Astrocyte (in vitro differentiated cells and primary cell): ENCODE measurements at regions not wholly inside any gene's neighbourhood (a gene's known extent, or its start where the extent isn't known, plus 50 kb on each side); places are given as distances from the start of the nearest gene placed in this dataset.

Source experiments
- DNase-seq: peaks from one replicate; pipeline ENCODE4 v3.0.0-alpha.2; 2010; ENCODE audit warnings: low read depth
- FAIRE-seq: peaks from 2 replicates; lab custom pipeline; 2011; peaks lifted over from hg19 to GRCh38; lab: Jason Lieb, UNC
- H2AFZ ChIP-seq: 2 replicates; pipeline ENCODE4 v1.6.0; 2012; ENCODE audit warnings: low read depth, low read length, inconsistent platforms
- H3K27ac ChIP-seq: 2 replicates; pipeline ENCODE4 v1.5.1; 2011; ENCODE audit warnings: low read depth, low read length, inconsistent platforms
- H3K27me3 ChIP-seq: 2 replicates; pipeline ENCODE4 v1.6.0; 2011; ENCODE audit warnings: low read length, inconsistent platforms; ENCODE audit not compliant: insufficient read depth
- H3K36me3 ChIP-seq: 2 replicates; pipeline ENCODE4 v1.5.1; 2011; ENCODE audit warnings: low read length, inconsistent platforms; ENCODE audit not compliant: insufficient read depth
- H3K4me1 ChIP-seq: 2 replicates; pipeline ENCODE4 v1.5.1; 2011; ENCODE audit warnings: low read length, inconsistent platforms; ENCODE audit not compliant: insufficient read depth
- H3K4me2 ChIP-seq: 2 replicates; pipeline ENCODE4 v1.6.0; 2012; ENCODE audit warnings: low read length, inconsistent platforms
- H3K4me3 ChIP-seq: 2 replicates; pipeline ENCODE4 v1.5.1; 2011; ENCODE audit warnings: low read depth, mild to moderate bottlenecking, low read length, inconsistent platforms; ENCODE audit not compliant: insufficient read depth
- H3K79me2 ChIP-seq: 2 replicates; pipeline ENCODE4 v1.6.0; 2012; ENCODE audit warnings: mild to moderate bottlenecking, low read length, inconsistent platforms; ENCODE audit not compliant: insufficient read depth
- H3K9ac ChIP-seq: 2 replicates; pipeline ENCODE4 v1.6.0; 2012; ENCODE audit warnings: mild to moderate bottlenecking, low read length, inconsistent platforms
- H3K9me3 ChIP-seq: 2 replicates; pipeline ENCODE4 v1.5.1; 2012; ENCODE audit warnings: low read depth, mild to moderate bottlenecking, low read length, inconsistent platforms; ENCODE audit not compliant: insufficient read depth
- H4K20me1 ChIP-seq: 2 replicates; pipeline ENCODE4 v1.6.0; 2012; ENCODE audit warnings: low read length, inconsistent platforms; ENCODE audit not compliant: insufficient read depth
- H3K27ac Mint-ChIP-seq: one replicate; pipeline ENCODE4 v1.8.0; 2021; ENCODE audit warnings: mild to moderate bottlenecking, mixed read lengths; ENCODE audit not compliant: unreplicated experiment
- H3K27me3 Mint-ChIP-seq: one replicate; pipeline ENCODE4 v1.8.0; 2021; ENCODE audit warnings: low read depth, mixed read lengths; ENCODE audit not compliant: unreplicated experiment
- H3K36me3 Mint-ChIP-seq: one replicate; pipeline ENCODE4 v1.8.0; 2021; ENCODE audit warnings: low read depth, mixed read lengths; ENCODE audit not compliant: unreplicated experiment
- H3K4me1 Mint-ChIP-seq: one replicate; pipeline ENCODE4 v1.8.0; 2021; ENCODE audit warnings: low read depth, mixed read lengths; ENCODE audit not compliant: unreplicated experiment
- H3K4me3 Mint-ChIP-seq: one replicate; pipeline ENCODE4 v1.8.0; 2021; ENCODE audit warnings: mild to moderate bottlenecking, moderate library complexity, mixed read lengths; ENCODE audit not compliant: unreplicated experiment
- H3K9me3 Mint-ChIP-seq: one replicate; pipeline ENCODE4 v1.8.0; 2021; ENCODE audit warnings: mild to moderate bottlenecking, mixed read lengths; ENCODE audit not compliant: unreplicated experiment
- EZH2 ChIP-seq: IDR thresholded peaks from 2 replicates; pipeline ENCODE4 v1.6.1; 2012; ENCODE audit warnings: mild to moderate bottlenecking, low read length, inconsistent platforms; ENCODE audit not compliant: insufficient read depth
- TF ChIP-seq, protein P1 (sequence below): IDR thresholded peaks from 2 replicates; pipeline ENCODE4 v1.5.1; 2011; ENCODE audit warnings: low read depth, mild to moderate bottlenecking, inconsistent platforms, low read length, moderate library complexity; ENCODE audit not compliant: insufficient read depth

GRCh38 chr10:33807531-33808359 lies 473.3 kb upstream of the NRP1 start:
- H3K36me3 ChIP-seq, result no peaks in the 10 kb centered on the region
- no peak for TF ChIP-seq EZH2
- TF ChIP-seq, protein P1, sequence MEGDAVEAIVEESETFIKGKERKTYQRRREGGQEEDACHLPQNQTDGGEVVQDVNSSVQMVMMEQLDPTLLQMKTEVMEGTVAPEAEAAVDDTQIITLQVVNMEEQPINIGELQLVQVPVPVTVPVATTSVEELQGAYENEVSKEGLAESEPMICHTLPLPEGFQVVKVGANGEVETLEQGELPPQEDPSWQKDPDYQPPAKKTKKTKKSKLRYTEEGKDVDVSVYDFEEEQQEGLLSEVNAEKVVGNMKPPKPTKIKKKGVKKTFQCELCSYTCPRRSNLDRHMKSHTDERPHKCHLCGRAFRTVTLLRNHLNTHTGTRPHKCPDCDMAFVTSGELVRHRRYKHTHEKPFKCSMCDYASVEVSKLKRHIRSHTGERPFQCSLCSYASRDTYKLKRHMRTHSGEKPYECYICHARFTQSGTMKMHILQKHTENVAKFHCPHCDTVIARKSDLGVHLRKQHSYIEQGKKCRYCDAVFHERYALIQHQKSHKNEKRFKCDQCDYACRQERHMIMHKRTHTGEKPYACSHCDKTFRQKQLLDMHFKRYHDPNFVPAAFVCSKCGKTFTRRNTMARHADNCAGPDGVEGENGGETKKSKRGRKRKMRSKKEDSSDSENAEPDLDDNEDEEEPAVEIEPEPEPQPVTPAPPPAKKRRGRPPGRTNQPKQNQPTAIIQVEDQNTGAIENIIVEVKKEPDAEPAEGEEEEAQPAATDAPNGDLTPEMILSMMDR, result no peak
- Mint-ChIP-seq H3K27ac (no peak overlapping the region), H3K4me1 (peaks cover 10% of the 10 kb centered on the region), H3K9me3 (no peaks in the 10 kb centered on the region), H3K4me3 (no peak overlapping the region), H3K36me3 (no peaks in the 10 kb centered on the region), H3K27me3 (no peaks in the 10 kb centered on the region)
- no peaks in the 10 kb centered on the region for H3K79me2 ChIP-seq
- no peak overlapping the region for H3K4me3 ChIP-seq
- FAIRE-seq, result no peak
- DNase-seq, result no peak
- H3K27ac ChIP-seq, result no peak overlapping the region
- H2AFZ ChIP-seq, result no peak overlapping the region
- no peaks in the 10 kb centered on the region for H3K27me3 ChIP-seq
- H3K4me1 ChIP-seq, result peaks cover 15% of the 10 kb centered on the region
- no peak overlapping the region for H3K9ac ChIP-seq
- H3K9me3 ChIP-seq, result no peaks in the 10 kb centered on the region
- no peaks in the 10 kb centered on the region for H4K20me1 ChIP-seq
- H3K4me2 ChIP-seq, result peak overlapping the region; percentile 43

DNA sequence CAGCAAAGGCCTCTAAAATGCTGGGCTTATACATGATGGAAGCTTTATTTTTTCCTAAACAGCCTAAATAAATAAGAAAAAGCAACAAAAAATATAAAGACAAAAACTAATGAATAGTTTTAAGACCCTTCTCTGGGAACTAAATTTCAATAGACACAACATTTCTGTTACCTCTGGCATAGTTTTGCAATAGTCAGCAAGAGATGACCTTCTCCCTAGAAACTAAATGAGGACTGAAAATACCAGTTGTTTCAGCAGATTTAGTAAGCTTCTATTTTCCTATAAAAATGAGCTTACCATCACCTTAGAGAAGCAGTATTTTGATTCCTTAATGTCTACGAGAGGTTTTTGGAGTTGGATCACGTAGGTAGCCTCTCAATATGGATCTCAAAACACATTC lies 471.4 kb upstream of the NRP1 start:
- Histone ChIP-seq H3K9me3 (no peaks in the 10 kb centered on the region), H3K4me2 (no peak overlapping the region), H3K27ac (no peak overlapping the region), H2AFZ (no peak overlapping the region), H3K4me1 (peaks cover 18% of the 10 kb centered on the region), H4K20me1 (no peaks in the 10 kb centered on the region), H3K36me3 (no peaks in the 10 kb centered on the region), H3K79me2 (no peaks in the 10 kb centered on the region), H3K9ac (no peak overlapping the region), H3K27me3 (no peaks in the 10 kb centered on the region), H3K4me3 (no peak overlapping the region)
- H3K4me3 Mint-ChIP-seq, result no peak overlapping the region
- no peaks in the 10 kb centered on the region for H3K27me3 Mint-ChIP-seq
- H3K27ac Mint-ChIP-seq, result no peak overlapping the region
- peaks cover 17% of the 10 kb centered on the region for H3K4me1 Mint-ChIP-seq
- H3K36me3 Mint-ChIP-seq, result no peaks in the 10 kb centered on the region
- FAIRE-seq (no peak), DNase-seq (no peak)
- no peaks in the 10 kb centered on the region for H3K9me3 Mint-ChIP-seq
- no peak for TF ChIP-seq EZH2
- TF ChIP-seq, protein P1, result no peak

DNA sequence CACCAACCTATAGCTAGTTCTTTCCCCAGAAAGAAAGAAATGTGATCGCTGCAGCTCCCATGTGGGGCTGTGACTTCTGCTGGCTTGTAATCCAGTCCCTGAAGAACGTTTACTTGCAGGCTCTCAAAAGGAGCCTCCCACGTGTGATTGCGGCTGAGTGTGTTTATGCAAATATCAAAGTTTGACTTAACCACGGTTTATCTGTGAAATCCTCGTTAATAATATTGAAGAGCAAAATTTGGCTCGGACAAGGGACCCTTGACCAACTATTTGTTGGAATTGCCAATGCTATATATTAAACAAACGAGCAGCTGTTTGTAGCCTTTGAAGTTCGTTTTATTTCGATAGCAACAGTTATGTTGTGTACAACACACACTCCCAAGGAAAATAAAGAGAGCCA lies 470.1 kb upstream of the NRP1 start:
- Mint-ChIP-seq H3K4me3 (no peak overlapping the region), H3K4me1 (peaks cover 19% of the 10 kb centered on the region), H3K27me3 (no peaks in the 10 kb centered on the region), H3K27ac (no peak overlapping the region), H3K9me3 (no peaks in the 10 kb centered on the region), H3K36me3 (no peaks in the 10 kb centered on the region)
- Histone ChIP-seq H3K36me3 (no peaks in the 10 kb centered on the region), H3K9ac (no peak overlapping the region), H3K4me1 (peaks cover 18% of the 10 kb centered on the region), H3K9me3 (no peaks in the 10 kb centered on the region), H4K20me1 (no peaks in the 10 kb centered on the region), H3K79me2 (no peaks in the 10 kb centered on the region), H3K27ac (no peak overlapping the region), H3K4me2 (no peak overlapping the region), H3K4me3 (no peak overlapping the region), H3K27me3 (no peaks in the 10 kb centered on the region), H2AFZ (no peak overlapping the region)
- DNase-seq, result no peak
- no peak for FAIRE-seq
- TF ChIP-seq, protein P1, result no peak
- TF ChIP-seq EZH2, result no peak
